ENCODE measurements at regions not wholly inside any gene's neighbourhood (a gene's known extent, or its start where the extent isn't known, plus 50 kb on each side); places are given as distances from the start of the nearest gene placed in this dataset.

GRCh38 chr3:16798738-16799137, 86.0 kb upstream of the PLCL2 start:
- no peak for DNase-seq

DNA sequence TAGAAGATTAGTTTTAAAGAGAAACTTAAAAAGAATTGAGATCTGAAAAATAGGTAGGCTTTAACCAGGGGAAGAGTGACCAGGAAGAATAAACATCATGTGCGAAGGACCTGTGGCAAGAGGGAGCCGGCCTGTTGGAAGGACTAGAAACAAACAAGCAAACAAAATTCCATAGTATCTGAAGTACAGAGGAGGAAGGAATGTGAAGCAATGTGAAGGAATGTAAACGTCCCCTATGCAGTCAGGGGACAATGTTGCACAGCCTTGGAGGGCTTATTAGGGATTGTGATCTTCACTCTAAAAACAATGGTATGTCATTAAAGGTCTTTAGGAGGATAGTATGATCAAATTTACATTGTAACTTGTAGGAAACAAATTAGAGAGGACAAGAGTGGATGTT, 84.4 kb upstream of the PLCL2 start:
- POLR2A ChIA-PET, result no interaction called here
- Mint-ChIP-seq H3K36me3 (ENCODE audit: low read depth) (no peaks in the 10 kb centered on the region), H3K9me3 (ENCODE audit: low read depth) (peaks cover 3% of the 10 kb centered on the region), H3K27ac (peak overlapping the region; percentile 8), H3K27me3 (no peaks in the 10 kb centered on the region), H3K4me1 (peaks cover 34% of the 10 kb centered on the region), H3K4me3 (no peak overlapping the region)
- intact Hi-C loops (cut with DNase I, micrococcal nuclease), result no loop called here
- ATAC-seq (no peak), DNase-seq (no peak)
- CTCF ChIA-PET, result no interaction called here

More at GRCh38 chr3:16798738-16799137, 86.0 kb upstream of the PLCL2 start:
- Mint-ChIP-seq H3K36me3 (ENCODE audit: low read depth) (no peaks in the 10 kb centered on the region), H3K27ac (no peak overlapping the region), H3K27me3 (no peaks in the 10 kb centered on the region), H3K4me1 (peaks cover 34% of the 10 kb centered on the region), H3K4me3 (no peak overlapping the region), H3K9me3 (ENCODE audit: low read depth) (peaks cover 3% of the 10 kb centered on the region)
- intact Hi-C loops (cut with DNase I, micrococcal nuclease), result no loop called here
- POLR2A ChIA-PET, result no interaction called here
- CTCF ChIA-PET, result interaction anchor here (1.3 kb wide), 1 partner anchor 10 kb away, joined by 3 read pairs; no protein-coding TSS in a partner anchor
- no peak for ATAC-seq

GRCh38 chr3:16801223-16801622, 83.5 kb upstream of the PLCL2 start:
- intact Hi-C loops (cut with DNase I, micrococcal nuclease), result no loop called here
- no peak for DNase-seq
- POLR2A ChIA-PET, result no interaction called here
- CTCF ChIA-PET, result no interaction called here
- H3K4me1 Mint-ChIP-seq, result peaks cover 34% of the 10 kb centered on the region
- no peak overlapping the region for H3K27ac Mint-ChIP-seq
- ATAC-seq, result no peak
- H3K36me3 Mint-ChIP-seq (ENCODE audit: low read depth), result no peaks in the 10 kb centered on the region
- H3K27me3 Mint-ChIP-seq, result no peaks in the 10 kb centered on the region
- no peak overlapping the region for H3K4me3 Mint-ChIP-seq
- peaks cover 3% of the 10 kb centered on the region for H3K9me3 Mint-ChIP-seq (ENCODE audit: low read depth)

- H3K27me3 Mint-ChIP-seq, result no peaks in the 10 kb centered on the region
- peaks cover 3% of the 10 kb centered on the region for H3K9me3 Mint-ChIP-seq (ENCODE audit: low read depth)
- POLR2A ChIA-PET, result no interaction called here
- no peak overlapping the region for H3K27ac Mint-ChIP-seq
- CTCF ChIA-PET, result no interaction called here
- no peak overlapping the region for H3K4me3 Mint-ChIP-seq
- H3K36me3 Mint-ChIP-seq (ENCODE audit: low read depth), result no peaks in the 10 kb centered on the region
- ATAC-seq (peak; percentile 11), DNase-seq (peak; percentile 20)
- peaks cover 30% of the 10 kb centered on the region for H3K4me1 Mint-ChIP-seq
- intact Hi-C loops (cut with DNase I, micrococcal nuclease), result no loop called here
Measured at GRCh38 chr3:16801698-16802097, 83.1 kb upstream of the PLCL2 start.

- H3K27me3 Mint-ChIP-seq, result no peaks in the 10 kb centered on the region
- peak; percentile 64 for ATAC-seq
- intact Hi-C loops (cut with DNase I, micrococcal nuclease), result no loop called here
- peaks cover 23% of the 10 kb centered on the region for H3K4me1 Mint-ChIP-seq
- no peak overlapping the region for H3K4me3 Mint-ChIP-seq
- H3K36me3 Mint-ChIP-seq (ENCODE audit: low read depth), result no peaks in the 10 kb centered on the region
- H3K9me3 Mint-ChIP-seq (ENCODE audit: low read depth), result peaks cover 3% of the 10 kb centered on the region
- no peak for DNase-seq
- no peak overlapping the region for H3K27ac Mint-ChIP-seq
- CTCF ChIA-PET, result no interaction called here
- POLR2A ChIA-PET, result no interaction called here
Measured at GRCh38 chr3:16802389-16802788, 82.4 kb upstream of the PLCL2 start.

GRCh38 chr3:16803019-16803418, 81.7 kb upstream of the PLCL2 start:
- ChIA-PET POLR2A (no interaction called here), CTCF (no interaction called here)
- DNase-seq, result no peak
- Mint-ChIP-seq H3K9me3 (ENCODE audit: low read depth) (peaks cover 3% of the 10 kb centered on the region), H3K27me3 (no peaks in the 10 kb centered on the region), H3K4me1 (peaks cover 21% of the 10 kb centered on the region), H3K4me3 (no peak overlapping the region), H3K27ac (no peak overlapping the region), H3K36me3 (ENCODE audit: low read depth) (no peaks in the 10 kb centered on the region)
- intact Hi-C loops (cut with DNase I, micrococcal nuclease), result no loop called here
- no peak for ATAC-seq

DNA sequence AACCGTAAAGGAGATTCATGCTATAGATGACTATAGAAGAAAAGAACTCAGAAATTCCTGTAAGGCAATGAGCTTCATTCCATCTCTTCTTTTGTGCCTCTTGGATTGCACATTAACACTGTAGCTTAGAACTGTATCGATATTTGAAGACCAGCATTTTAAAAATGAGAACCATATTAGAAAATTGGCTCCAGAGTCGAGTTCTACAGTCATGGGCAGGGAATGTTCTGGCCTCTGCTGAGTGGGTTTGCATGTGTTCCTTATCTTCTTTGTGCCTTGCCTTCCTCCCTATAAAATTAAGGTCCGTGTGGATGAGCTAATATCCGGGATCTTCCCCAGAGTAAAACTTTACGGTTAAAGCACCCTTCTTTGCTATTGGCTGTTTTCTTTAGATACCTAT, 77.4 kb upstream of the PLCL2 start:
- ChIA-PET POLR2A (no interaction called here), CTCF (interaction anchor here (0.7 to 1.2 kb wide), 2 partner anchors 9 to 40 kb away, joined by 3 read pairs; no protein-coding TSS in a partner anchor)
- H3K27ac Mint-ChIP-seq, result no peak overlapping the region
- no peaks in the 10 kb centered on the region for H3K9me3 Mint-ChIP-seq (ENCODE audit: low read depth)
- H3K27me3 Mint-ChIP-seq, result no peaks in the 10 kb centered on the region
- H3K36me3 Mint-ChIP-seq (ENCODE audit: low read depth), result no peaks in the 10 kb centered on the region
- DNase-seq, result no peak
- ATAC-seq, result no peak
- peaks cover 28% of the 10 kb centered on the region for H3K4me1 Mint-ChIP-seq
- intact Hi-C loops (cut with DNase I, micrococcal nuclease), result no loop called here
- H3K4me3 Mint-ChIP-seq, result no peak overlapping the region

DNA sequence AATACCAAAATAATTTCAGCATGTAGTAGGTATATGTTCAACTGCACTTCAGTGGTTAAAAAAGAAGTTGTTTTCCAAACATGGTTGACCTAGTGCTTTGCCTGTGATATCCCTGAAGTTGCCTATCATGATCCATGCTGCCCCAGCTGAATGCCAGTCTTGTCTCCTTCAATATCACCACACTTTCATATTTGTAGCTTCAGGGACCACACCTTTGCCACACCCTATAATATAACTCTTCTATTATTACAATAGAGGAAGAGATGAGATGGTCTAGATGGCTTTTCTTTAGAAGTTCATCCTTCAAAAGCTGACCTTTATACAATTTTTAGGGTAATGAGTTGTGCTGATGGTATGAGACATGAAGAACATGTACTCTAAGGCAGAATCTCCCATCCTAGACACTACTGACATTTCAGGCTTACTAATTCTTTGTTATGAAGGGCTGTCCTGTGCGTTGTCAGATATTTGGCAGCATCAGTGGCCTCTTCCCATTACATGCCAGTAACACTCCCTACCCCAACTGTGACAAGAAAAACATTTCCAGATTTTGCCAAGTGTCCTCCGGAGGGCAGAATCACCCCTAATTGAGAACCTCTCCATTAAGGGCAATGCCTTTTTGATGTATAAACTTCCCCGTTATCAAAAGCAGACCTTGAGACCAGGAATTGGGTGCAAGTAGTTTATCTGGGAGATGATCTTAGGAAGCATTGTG, 76.2 kb upstream of the PLCL2 start:
- Mint-ChIP-seq H3K27ac (no peak overlapping the region), H3K27me3 (no peaks in the 10 kb centered on the region), H3K4me3 (no peak overlapping the region), H3K4me1 (peaks cover 27% of the 10 kb centered on the region), H3K36me3 (ENCODE audit: low read depth) (no peaks in the 10 kb centered on the region), H3K9me3 (ENCODE audit: low read depth) (no peaks in the 10 kb centered on the region)
- ChIA-PET POLR2A (no interaction called here), CTCF (interaction anchor here (0.7 to 0.9 kb wide), 3 partner anchors 11 to 92 kb away, joined by 3 read pairs; no protein-coding TSS in a partner anchor)
- no peak for ATAC-seq
- no peak for DNase-seq
- intact Hi-C loops (cut with DNase I, micrococcal nuclease), result no loop called here

GRCh38 chr3:16809482-16809881, 75.3 kb upstream of the PLCL2 start:
- ChIA-PET POLR2A (no interaction called here), CTCF (interaction anchor here (0.8 to 1.3 kb wide), 2 partner anchors 12 to 208 kb away, joined by 3 read pairs; no protein-coding TSS in a partner anchor)

GRCh38 chr3:16809993-16810392, 74.8 kb upstream of the PLCL2 start:
- no peaks in the 10 kb centered on the region for H3K9me3 Mint-ChIP-seq (ENCODE audit: low read depth)
- intact Hi-C loops (cut with DNase I, micrococcal nuclease), result no loop called here
- H3K27ac Mint-ChIP-seq, result no peak overlapping the region
- H3K4me1 Mint-ChIP-seq, result peaks cover 27% of the 10 kb centered on the region
- H3K36me3 Mint-ChIP-seq (ENCODE audit: low read depth), result no peaks in the 10 kb centered on the region
- CTCF ChIA-PET, result interaction anchor here (0.8 to 1.3 kb wide), 3 partner anchors 11 to 208 kb away, joined by 3 read pairs; no protein-coding TSS in a partner anchor
- ATAC-seq (no peak), DNase-seq (no peak)
- H3K27me3 Mint-ChIP-seq, result no peaks in the 10 kb centered on the region
- H3K4me3 Mint-ChIP-seq, result no peak overlapping the region
- POLR2A ChIA-PET, result no interaction called here

More at GRCh38 chr3:16809482-16809881, 75.3 kb upstream of the PLCL2 start:
- Mint-ChIP-seq H3K27ac (no peak overlapping the region), H3K36me3 (ENCODE audit: low read depth) (no peaks in the 10 kb centered on the region), H3K9me3 (ENCODE audit: low read depth) (no peaks in the 10 kb centered on the region), H3K4me1 (peaks cover 27% of the 10 kb centered on the region), H3K4me3 (no peak overlapping the region), H3K27me3 (no peaks in the 10 kb centered on the region)
- intact Hi-C loops (cut with DNase I, micrococcal nuclease), result no loop called here
- no peak for ATAC-seq
- DNase-seq, result no peak

DNA sequence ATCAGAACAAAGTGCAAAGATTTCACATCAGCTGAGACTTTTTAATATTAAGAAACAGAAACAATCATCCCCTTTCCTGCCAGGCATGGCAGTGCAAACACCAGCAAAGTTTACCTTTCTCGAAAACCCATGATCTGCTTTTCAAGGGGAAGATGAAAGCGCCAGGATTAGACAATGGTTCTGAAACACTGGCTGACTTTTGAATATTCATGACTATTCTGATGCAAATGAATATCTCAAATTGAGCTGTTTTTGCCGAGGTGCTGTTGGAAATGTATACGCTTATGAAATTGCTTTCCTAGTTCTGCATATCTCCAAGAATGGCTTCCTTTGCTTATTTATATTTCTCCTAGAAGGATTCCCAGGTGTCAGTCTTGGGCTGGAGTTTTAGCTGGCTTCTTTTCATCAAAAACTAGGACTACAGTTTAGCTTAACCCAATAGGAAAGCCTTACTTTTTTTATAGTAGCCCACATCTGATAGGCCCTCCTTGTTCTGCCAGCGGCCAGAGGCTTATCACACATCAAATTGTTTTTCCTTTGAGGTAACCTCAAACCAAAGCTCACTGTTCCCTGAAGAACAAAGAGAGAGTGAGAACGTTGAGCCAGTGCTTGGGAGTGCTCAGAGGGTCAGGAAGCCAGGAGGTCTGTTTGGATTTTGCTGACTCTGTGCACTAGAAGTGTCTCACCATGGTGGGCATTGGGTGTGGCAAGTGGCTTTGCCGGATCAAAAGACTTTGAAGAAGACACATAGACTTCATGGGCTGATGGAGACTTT, 74.0 kb upstream of the PLCL2 start:
- DNase-seq (no peak), ATAC-seq (no peak)
- ChIA-PET POLR2A (no interaction called here), CTCF (interaction anchor here (1.0 to 1.3 kb wide), 6 partner anchors 12 to 264 kb away, joined by 3 read pairs; no protein-coding TSS in a partner anchor)
- no peak overlapping the region for H3K4me3 Mint-ChIP-seq
- intact Hi-C loops (cut with DNase I, micrococcal nuclease), result no loop called here
- H3K4me1 Mint-ChIP-seq, result peaks cover 27% of the 10 kb centered on the region
- H3K27ac Mint-ChIP-seq, result no peak overlapping the region
- no peaks in the 10 kb centered on the region for H3K36me3 Mint-ChIP-seq (ENCODE audit: low read depth)
- H3K9me3 Mint-ChIP-seq (ENCODE audit: low read depth), result no peaks in the 10 kb centered on the region
- no peaks in the 10 kb centered on the region for H3K27me3 Mint-ChIP-seq

DNA sequence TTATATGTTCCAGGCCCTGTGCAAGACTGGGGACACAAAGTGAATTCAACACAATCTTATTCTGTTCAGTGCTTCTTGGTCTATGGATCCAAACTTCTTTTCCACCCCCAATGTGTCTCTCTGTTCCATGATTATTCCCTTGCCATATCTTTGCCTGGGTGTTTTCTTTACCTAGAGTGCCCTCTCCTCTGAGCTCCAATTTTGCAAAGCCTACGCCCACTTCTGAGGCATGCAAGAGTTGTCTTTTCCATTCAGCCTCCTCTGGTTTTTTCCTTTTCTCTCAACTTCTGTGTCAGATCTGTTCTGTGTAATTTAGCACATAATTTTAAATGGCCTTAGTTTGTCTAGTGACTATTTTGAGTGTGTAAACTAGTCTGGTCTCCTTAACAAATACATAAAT, 72.8 kb upstream of the PLCL2 start:
- H3K36me3 Mint-ChIP-seq (ENCODE audit: low read depth), result no peaks in the 10 kb centered on the region

More for the DNA sequence above, 72.8 kb upstream of the PLCL2 start:
- no peak for ATAC-seq
- intact Hi-C loops (cut with DNase I, micrococcal nuclease), result no loop called here
- Mint-ChIP-seq H3K4me1 (peaks cover 27% of the 10 kb centered on the region), H3K4me3 (no peak overlapping the region), H3K9me3 (ENCODE audit: low read depth) (no peaks in the 10 kb centered on the region), H3K27ac (no peak overlapping the region), H3K27me3 (no peaks in the 10 kb centered on the region)
- no peak for DNase-seq
- POLR2A ChIA-PET, result no interaction called here
- CTCF ChIA-PET, result interaction anchor here (1.0 to 1.2 kb wide), 2 partner anchors 17 to 262 kb away, joined by 3 read pairs; no protein-coding TSS in a partner anchor

All from activated CD4-positive, alpha-beta T cell treated with anti-CD3 and anti-CD28 coated beads for 36 hours (primary cell).